Stimulated activated CD8-positive, alpha-beta memory T cell treated with anti-CD3 and anti-CD28 coated beads, Interleukin-15, amount 100 ng/mL, for 4 hours (primary cell): ENCODE measurements at regions not wholly inside any gene's neighbourhood (a gene's known extent, or its start where the extent isn't known, plus 50 kb on each side); places are given as distances from the start of the nearest gene placed in this dataset.
"Not testable (repeated sequence)": the region's sequence is repeated elsewhere in the genome, so short reads cannot be mapped to it uniquely, and the experiment has no call there.

Experiments used
- DNase-seq, 2 donors: peaks; one replicate each; pipeline ENCODE4 v3.0.0-alpha.2; 2020; ENCODE audit warnings: low read depth in 2 of 2

GRCh38 chr4:26044983-26045382 is 131.0 kb downstream of the SMIM20 start:
- DNase-seq, result no peak

- no peak for DNase-seq
Measured at GRCh38 chr4:26047795-26048194, 133.8 kb downstream of the SMIM20 start.

DNA sequence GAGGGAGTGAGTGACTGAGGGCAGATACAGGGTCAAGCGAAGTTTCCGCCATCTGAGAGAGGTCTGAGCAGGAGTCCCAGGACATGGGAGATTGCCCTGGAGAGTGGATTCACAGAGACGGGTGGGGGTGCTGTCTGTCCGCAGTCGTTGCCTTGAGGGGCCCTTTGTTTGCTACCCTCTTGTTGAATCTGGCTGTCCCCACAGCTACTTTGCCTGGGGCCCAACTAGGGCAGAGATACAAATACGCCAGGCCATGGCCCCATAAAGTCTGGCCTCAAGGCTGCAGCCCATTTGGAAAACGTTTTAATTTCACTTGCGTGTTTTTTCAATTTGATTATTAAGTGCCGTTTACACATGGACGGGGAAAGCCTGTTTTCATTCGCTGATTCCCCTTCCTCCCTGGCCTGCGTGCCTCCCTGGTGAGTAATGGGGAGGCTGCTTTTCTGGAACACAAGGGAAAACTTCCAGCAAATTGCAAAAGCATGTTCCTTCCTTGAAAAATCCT is 134.4 kb downstream of the SMIM20 start:
- DNase-seq, result no peak

DNA sequence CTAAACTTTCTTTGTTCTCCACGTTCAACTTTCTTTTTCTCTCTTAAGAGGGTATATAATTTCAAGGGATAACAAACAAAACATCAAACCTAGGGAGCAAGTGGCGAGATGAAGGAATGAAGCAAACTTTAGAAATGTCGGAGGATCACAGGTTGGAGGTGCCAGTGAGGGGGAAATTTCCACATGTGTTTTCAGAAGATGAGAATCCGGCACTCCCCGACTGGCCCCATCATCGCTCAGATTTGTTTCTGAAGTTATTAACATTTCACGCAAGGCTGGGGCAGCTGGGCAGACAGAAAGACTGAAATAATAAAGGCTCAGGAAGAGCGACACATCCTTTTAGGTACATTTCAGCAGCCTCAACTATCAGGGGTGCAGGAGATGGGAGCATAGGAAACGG is 134.9 kb downstream of the SMIM20 start:
- DNase-seq, result no peak

GRCh38 chr4:26049447-26049846 is 135.4 kb downstream of the SMIM20 start:
- DNase-seq, result no peak

DNA sequence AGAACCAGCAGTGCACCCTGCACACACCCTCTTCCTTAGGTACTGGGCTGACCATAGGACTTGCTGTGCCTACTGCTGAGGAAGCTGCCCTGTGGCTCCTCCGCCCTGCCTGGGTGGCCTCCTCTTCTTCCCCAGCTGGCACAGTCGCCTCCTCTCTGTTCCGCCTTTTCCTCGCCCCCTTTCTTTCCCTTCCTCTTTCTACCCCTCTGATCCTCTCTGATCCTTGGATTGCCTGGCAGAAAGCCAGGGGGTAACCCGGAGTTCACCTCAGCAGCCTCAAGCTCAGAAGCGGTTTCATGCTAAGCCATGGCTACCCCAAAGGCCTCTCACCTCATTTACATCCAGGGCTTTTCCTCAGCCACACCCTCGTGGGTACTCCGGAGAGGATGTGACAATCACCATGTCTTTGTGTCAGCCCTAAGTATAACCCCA is 136.2 kb downstream of the SMIM20 start:
- DNase-seq, result no peak

- DNase-seq, result no peak
Measured at GRCh38 chr4:26050671-26051070, 136.7 kb downstream of the SMIM20 start.

DNA sequence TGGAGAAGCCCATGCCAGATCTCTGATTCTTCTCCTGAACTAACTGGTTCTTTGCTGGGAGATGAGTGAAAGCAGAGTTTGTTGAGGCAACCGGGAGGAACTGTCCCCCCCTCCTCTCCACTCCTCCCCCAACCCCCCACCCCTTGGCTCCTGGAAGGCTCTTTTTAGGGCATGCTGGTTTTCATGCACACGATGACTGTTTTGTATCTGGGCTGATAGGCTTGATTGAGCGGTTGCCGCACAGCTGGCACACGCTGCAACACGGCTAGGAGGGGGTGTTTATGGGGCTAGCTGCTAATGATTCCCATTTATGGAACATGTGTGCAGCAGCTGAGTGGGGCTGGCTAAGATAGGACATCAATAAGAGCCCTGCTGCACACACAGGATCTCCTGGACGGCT is 137.2 kb downstream of the SMIM20 start:
- no peak for DNase-seq

GRCh38 chr4:26052663-26053541 is 138.9 kb downstream of the SMIM20 start:
- no peak for DNase-seq

DNA sequence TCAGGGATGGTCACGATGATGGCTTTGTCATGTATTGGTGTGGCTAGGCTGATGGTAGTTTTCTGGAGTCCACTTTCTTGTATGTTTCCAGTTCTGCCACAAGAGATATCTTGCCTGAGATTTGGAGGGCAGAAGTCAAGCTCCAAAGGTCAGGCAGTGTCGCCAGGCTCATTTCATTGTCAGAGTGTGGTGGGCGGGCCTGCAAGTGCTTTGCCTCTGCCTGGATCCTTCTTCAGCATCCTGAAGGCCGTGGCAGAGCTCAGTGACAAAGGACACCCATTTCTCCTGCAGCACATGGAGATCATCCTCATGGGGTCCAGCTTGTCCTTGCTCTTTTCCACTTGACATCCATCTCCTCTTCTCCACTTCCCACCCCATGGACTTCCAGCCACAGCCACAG is 139.7 kb downstream of the SMIM20 start:
- no peak for DNase-seq

DNA sequence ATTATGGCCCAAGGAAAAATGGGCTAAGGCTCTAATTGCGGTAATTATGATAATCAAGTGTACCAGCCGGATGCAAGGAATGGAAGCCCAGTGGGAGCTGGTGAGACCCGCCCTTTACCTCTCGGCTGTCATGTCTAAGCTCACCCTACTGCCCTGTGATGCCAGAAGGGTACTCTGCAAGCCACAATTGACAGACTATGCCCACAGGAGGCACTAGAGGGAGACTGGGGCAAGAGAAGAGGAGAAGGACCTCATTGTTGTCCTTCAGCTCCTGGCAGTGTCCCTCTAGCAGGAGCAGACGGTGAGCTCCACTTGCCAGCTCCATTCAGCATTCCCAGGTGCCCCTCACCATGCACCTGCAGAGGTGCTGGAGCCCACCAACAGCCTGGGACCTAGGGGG is 141.8 kb downstream of the SMIM20 start:
- no peak for DNase-seq

GRCh38 chr4:26056406-26056805 is 142.4 kb downstream of the SMIM20 start:
- DNase-seq, result no peak

- not testable (repeated sequence) for DNase-seq
Measured at GRCh38 chr4:26057839-26058238, 143.8 kb downstream of the SMIM20 start.

DNA sequence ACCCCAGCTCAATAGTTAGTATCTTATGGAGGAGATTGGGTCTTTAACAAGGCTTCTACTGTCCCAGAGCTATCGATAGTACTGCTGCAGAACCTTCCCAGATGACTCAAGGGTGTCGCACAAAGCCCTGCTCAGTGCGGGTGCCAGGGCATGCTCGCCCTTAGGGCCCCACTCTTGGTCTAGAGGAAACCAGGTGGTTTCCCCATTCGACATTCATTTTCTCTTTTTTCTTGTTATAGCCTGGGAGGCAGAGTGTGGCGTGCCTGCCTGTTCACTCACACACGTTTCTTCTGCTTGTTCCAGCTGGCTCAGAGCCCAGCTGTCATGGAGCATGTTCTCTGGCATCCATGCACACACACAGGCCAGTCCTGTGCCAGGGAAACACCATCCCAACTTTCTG is 144.5 kb downstream of the SMIM20 start:
- no peak for DNase-seq

GRCh38 chr4:26059391-26060154 is 145.6 kb downstream of the SMIM20 start:
- DNase-seq, result no peak

DNA sequence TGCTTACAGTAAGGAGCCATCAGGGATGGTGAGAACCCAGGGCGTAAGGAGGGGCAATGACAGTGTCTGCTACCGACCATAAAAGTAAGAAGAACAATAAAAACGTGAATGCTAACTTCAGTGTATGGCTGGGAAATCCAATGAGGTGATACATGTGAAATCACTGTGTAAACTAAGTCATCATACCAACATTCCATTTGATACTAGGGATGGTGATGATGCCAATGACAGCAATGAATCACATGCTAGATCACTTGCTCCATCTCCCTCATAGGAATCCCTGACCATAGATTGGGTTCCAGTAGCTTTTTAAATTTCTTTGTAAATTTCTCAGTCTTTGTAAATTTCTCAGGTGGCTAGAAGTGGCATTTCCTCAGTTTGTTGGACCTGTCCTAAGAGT is 146.3 kb downstream of the SMIM20 start:
- DNase-seq, result no peak

- no peak for DNase-seq
Measured at GRCh38 chr4:26061248-26061986, 147.4 kb downstream of the SMIM20 start.

- DNase-seq, result no peak
Measured at GRCh38 chr4:26062215-26062614, 148.2 kb downstream of the SMIM20 start.

- DNase-seq, result not testable (repeated sequence)
Measured at GRCh38 chr4:26064009-26064408, 150.0 kb downstream of the SMIM20 start.

- DNase-seq, result no peak
Measured at GRCh38 chr4:26065833-26066232, 151.8 kb downstream of the SMIM20 start.

DNA sequence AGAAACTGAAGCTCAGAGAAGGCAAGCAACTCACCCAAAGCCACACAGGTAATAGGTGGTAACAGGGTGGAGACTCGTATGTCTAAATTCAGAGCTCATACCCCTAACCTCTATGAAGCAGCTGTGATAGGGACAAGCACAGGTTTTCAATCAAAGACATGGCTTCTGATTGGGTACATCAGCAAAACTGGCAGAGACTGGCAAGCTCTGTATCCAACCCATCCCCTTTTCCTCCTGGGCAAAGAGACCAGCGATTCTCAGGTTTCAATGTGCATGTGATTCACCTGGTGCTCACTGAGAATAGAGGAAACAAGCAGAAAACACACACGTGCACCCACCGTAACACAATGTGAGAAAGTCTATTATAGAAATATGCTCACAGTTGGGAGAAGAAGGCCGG is 153.0 kb downstream of the SMIM20 start:
- no peak for DNase-seq

DNA sequence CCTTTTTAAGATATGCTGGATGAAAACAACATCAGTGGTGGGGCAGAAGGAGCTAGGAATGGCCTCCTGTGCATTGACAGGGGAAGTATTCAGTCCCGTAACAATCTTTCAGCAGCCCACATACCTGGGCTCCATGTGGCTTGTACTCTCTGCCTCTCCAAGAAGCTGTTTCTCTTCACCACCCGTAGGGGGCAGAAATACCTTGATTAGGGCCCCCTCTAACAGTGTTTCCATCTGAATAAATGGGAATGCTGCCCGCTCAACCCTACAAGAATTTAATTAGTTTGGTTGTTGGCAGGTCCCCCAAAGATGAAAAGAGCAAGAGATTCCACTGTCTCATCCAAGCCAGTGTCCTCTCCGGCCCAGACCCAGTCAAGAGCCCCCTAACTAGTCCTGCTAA is 155.2 kb downstream of the SMIM20 start:
- DNase-seq, result no peak
